ENCODE measurements at regions not wholly inside any gene's neighbourhood (a gene's known extent, or its start where the extent isn't known, plus 50 kb on each side); places are given as distances from the start of the nearest gene placed in this dataset.

GRCh38 chr11:87736928-87737327, 438.3 kb downstream of the RAB38 start:
- H3K4me3 ChIP-seq (ENCODE audit: low read length) = no peak overlapping the region
- no peak for DNase-seq (ENCODE audit: low read depth)
- TF ChIP-seq CTCF (conservative IDR thresholded peaks at IDR 0.05; ENCODE audit: low read depth, low read length) = no peak

- DNase-seq (ENCODE audit: low read depth) = peak; percentile 51
- H3K4me3 ChIP-seq (ENCODE audit: low read length) = no peak overlapping the region
- TF ChIP-seq CTCF (conservative IDR thresholded peaks at IDR 0.05; ENCODE audit: low read depth, low read length) = no peak
Measured at GRCh38 chr11:87726506-87726905, 448.7 kb downstream of the RAB38 start.

DNA sequence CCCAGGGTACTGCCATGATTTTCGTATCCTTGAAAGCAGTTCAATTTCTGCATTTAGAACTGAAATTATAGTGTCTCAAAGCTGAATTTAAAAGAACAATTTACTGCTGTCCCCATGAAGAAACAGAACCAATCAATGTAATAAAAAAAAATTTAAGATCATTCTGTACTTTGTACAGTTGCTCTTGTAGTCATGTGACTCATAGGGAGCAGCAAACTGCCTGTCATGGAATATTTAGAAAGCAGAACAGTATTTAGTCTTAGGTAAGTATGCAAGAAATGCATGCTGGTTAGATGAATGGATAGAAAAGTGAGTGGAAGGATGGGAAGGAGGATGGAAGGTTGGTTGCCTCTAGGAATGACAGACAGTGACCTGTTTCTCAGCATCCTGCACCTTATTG, 450.9 kb downstream of the RAB38 start:
- TF ChIP-seq CTCF (conservative IDR thresholded peaks at IDR 0.05; ENCODE audit: low read depth, low read length) = no peak
- H3K4me3 ChIP-seq (ENCODE audit: low read length) = no peak overlapping the region
- DNase-seq (ENCODE audit: low read depth) = no peak

DNA sequence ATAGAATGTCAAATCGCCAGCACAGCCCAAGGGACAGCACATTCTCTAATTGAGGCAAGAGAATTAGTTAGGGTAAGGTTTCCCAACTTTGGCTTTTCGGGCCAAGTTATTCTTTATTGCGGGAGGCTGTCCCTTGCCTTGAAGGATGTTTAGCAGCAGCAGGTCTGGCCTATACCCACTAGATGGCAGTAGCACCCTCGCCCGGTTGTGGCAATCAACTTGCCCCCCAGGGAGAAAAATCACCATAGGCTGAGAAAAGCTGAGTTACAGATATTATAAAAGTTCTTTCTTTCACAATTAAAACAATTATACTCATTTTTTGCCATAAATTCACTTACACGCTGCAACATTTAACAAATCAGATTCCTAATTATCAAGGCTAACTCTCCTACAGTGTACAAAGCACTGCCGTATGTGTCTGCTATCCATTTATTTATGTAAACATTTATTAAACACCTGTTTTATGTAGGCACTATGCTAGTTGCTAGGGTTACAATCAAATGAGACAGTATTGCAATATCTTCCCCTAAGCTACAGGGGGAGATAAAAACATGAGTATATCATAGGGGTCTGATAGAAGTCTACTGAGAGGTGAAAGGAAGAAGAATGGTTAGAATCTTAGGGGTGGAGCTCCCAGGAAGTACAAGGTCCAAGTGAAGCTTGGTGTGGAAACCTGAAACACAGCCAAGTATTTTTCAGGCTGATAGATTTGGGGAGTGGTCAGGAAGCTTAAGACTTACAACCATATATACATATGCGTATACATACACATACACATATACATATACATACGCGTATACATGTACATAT, 452.3 kb downstream of the RAB38 start:
- TF ChIP-seq CTCF (conservative IDR thresholded peaks at IDR 0.05; ENCODE audit: low read depth, low read length) = peak; percentile 92
- DNase-seq (ENCODE audit: low read depth) = no peak

DNA sequence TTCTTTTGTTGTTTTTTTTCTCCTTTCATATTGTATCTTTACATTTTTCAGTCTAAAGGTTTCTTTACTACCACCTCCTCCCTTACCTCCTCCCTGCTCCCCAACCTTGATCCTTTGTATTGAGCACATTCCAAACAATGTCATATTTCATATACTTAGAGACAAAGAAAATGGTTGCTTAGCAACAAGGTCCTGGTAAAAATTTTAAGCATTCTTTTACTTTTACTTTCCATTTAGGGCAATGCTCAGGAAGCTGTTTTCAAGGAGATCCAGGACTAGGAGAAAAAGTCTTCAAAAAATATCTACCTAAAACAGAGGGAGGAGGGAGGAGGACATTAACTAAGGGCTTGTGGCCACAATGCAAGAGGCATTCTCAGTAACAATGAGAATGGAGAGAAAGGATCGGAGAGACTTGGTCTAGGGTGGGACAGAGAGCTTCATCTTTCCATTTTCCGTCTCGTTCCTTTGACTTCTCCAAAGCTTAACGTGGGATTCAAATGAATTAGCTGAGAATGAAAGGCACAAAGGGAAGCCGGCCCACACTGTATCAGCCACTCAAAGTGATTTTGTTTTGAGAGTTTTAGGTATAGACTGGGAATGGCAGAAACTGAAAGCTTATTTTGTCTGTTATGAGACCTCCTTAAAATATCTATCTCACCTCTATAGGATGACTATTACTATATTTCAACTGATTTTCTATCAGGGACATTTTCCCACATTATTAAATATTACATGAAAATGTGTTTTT, 455.7 kb downstream of the RAB38 start:
- peak; percentile 20 for DNase-seq (ENCODE audit: low read depth)
- TF ChIP-seq CTCF (conservative IDR thresholded peaks at IDR 0.05; ENCODE audit: low read depth, low read length) = no peak
- peak overlapping the region; percentile 4 for H3K4me3 ChIP-seq (ENCODE audit: low read length)

More for the DNA sequence above, 452.3 kb downstream of the RAB38 start:
- no peak overlapping the region for H3K4me3 ChIP-seq (ENCODE audit: low read length)

- no peak for TF ChIP-seq CTCF (conservative IDR thresholded peaks at IDR 0.05; ENCODE audit: low read depth, low read length)
- no peak for DNase-seq (ENCODE audit: low read depth)
- no peak overlapping the region for H3K4me3 ChIP-seq (ENCODE audit: low read length)
Measured at GRCh38 chr11:87712802-87713202, 462.4 kb downstream of the RAB38 start.
